MM.1S (cell line): ENCODE measurements at regions not wholly inside any gene's neighbourhood (a gene's known extent, or its start where the extent isn't known, plus 50 kb on each side); places are given as distances from the start of the nearest gene placed in this dataset.

Experiments used
- CTCF ChIP-seq: fragments of 300-600 bp; sonication (generic); IDR thresholded peaks from 2 replicates; pipeline ENCODE4 v1.5.1; 2016; ENCODE audit warnings: antibody characterized with exemption, low read length, mixed read lengths
- EZH2 ChIP-seq: fragments of 300-600 bp; sonication (generic); optimal IDR thresholded peaks from 2 replicates; pipeline ENCODE3; 2017; ENCODE audit warnings: low read depth, mild to moderate bottlenecking, antibody characterized with exemption, low read length, mixed read lengths
- EZH2phosphoT487 ChIP-seq: fragments of 300-600 bp; sonication (generic); IDR thresholded peaks from 2 replicates; pipeline ENCODE4 v1.6.1; 2018; ENCODE audit warnings: antibody characterized with exemption, low read length

GRCh38 chr9:17065062-17065461 is 69.8 kb upstream of the CNTLN start:
- TF ChIP-seq EZH2 (no peak), CTCF (no peak), EZH2phosphoT487 (no peak)
